ENCODE measurements at regions not wholly inside any gene's neighbourhood (a gene's known extent, or its start where the extent isn't known, plus 50 kb on each side); places are given as distances from the start of the nearest gene placed in this dataset.

DNA sequence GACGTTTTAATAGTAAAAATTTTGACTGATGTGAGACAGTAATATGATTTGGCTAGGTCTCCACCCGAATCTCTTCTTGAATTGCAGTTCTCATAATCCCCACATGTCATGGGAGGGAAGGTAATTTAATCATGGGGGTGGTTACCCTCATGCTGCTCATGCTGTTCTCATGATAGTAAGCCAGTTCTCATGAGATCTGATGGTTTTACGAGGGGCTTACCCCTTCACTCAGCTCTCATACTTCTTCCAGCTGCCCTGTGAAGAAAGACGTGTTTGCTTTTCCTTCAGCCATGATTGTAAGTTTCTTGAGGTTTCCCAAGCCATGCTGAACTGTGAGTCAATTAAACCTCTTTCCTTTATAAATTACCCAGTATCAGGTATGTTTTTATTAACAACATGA lies 327.0 kb upstream of the CDH7 start:
- Histone ChIP-seq H3T11ph (ENCODE audit: low read length) (no peak overlapping the region), H4K91ac (ENCODE audit: insufficient read length, low read depth, low read length) (no peak overlapping the region), H2BK120ac (ENCODE audit: low read depth, low read length, poor library complexity, severe bottlenecking) (no peak overlapping the region), H2BK15ac (ENCODE audit: low read depth, low read length) (no peak overlapping the region), H3K23me2 (ENCODE audit: insufficient read length, low read depth, low read length, poor library complexity, severe bottlenecking) (no peaks in the 10 kb centered on the region), H3K56ac (ENCODE audit: insufficient read length, low read depth, low read length) (no peak overlapping the region), H3K27me3 (ENCODE audit: insufficient read depth, low read length) (no peaks in the 10 kb centered on the region), H3K4ac (ENCODE audit: low read depth, low read length) (no peak overlapping the region), H3K4me2 (ENCODE audit: insufficient read depth, insufficient read length, low read length) (no peak overlapping the region), H3K18ac (ENCODE audit: insufficient read length, low read depth, low read length) (no peak overlapping the region), H4K20me1 (ENCODE audit: control insufficient read depth, insufficient read depth, insufficient read length) (no peaks in the 10 kb centered on the region), H3K79me2 (ENCODE audit: insufficient read depth, low read length) (no peaks in the 10 kb centered on the region), H3K14ac (ENCODE audit: insufficient read depth, low read length) (no peak overlapping the region), H3K9me3 (ENCODE audit: control insufficient read depth, low read depth, low read length) (no peaks in the 10 kb centered on the region), H2BK5ac (ENCODE audit: insufficient read length, low read length) (no peak overlapping the region), H3K9ac (ENCODE audit: extremely low read depth, insufficient read length, low read length) (no peak overlapping the region), H4K5ac (ENCODE audit: insufficient read length, low read depth, low read length) (no peak overlapping the region), H3K23ac (ENCODE audit: insufficient read length, low read depth, low read length) (no peak overlapping the region), H2BK20ac (ENCODE audit: low read depth, low read length, poor library complexity, severe bottlenecking) (no peak overlapping the region), H2AFZ (ENCODE audit: low read length) (no peak overlapping the region), H2AK5ac (ENCODE audit: insufficient read length, low read length) (no peak overlapping the region), H4K8ac (replicated peaks; ENCODE audit: insufficient read length, low read depth, low read length) (no peak overlapping the region), H3K27ac (ENCODE audit: insufficient read length, low read depth, low read length) (no peak overlapping the region), H2BK12ac (ENCODE audit: insufficient read length, low read depth, low read length) (no peak overlapping the region), H3K4me1 (ENCODE audit: insufficient read depth, low read length) (no peaks in the 10 kb centered on the region), H3K79me1 (ENCODE audit: insufficient read depth, low read depth, low read length, poor library complexity, severe bottlenecking) (no peaks in the 10 kb centered on the region)
- no peaks in the 10 kb centered on the region for H3K27me3 Mint-ChIP-seq (ENCODE audit: low read depth)
- no peak for DNase-seq
- H3K9me3 Mint-ChIP-seq: peaks cover 2 to 3% of the 10 kb centered on the region in 2 experiments; a peak in 4 of 5 replicates
- H3K36me3 Mint-ChIP-seq (ENCODE audit: insufficient read depth in 1 of 3, low read depth in 3 of 3): no peaks in the 10 kb centered on the region
- TF ChIP-seq, protein P1, sequence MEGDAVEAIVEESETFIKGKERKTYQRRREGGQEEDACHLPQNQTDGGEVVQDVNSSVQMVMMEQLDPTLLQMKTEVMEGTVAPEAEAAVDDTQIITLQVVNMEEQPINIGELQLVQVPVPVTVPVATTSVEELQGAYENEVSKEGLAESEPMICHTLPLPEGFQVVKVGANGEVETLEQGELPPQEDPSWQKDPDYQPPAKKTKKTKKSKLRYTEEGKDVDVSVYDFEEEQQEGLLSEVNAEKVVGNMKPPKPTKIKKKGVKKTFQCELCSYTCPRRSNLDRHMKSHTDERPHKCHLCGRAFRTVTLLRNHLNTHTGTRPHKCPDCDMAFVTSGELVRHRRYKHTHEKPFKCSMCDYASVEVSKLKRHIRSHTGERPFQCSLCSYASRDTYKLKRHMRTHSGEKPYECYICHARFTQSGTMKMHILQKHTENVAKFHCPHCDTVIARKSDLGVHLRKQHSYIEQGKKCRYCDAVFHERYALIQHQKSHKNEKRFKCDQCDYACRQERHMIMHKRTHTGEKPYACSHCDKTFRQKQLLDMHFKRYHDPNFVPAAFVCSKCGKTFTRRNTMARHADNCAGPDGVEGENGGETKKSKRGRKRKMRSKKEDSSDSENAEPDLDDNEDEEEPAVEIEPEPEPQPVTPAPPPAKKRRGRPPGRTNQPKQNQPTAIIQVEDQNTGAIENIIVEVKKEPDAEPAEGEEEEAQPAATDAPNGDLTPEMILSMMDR (conservative IDR thresholded peaks at IDR 0.05): no peak
- H3K4me1 Mint-ChIP-seq: no peaks in the 10 kb centered on the region
- no peak overlapping the region for H3K4me3 Mint-ChIP-seq
- no CpG with 5 or more reads among the region's 4 CpGs for WGBS (ENCODE audit: extremely low coverage, insufficient read length, low lambda C conversion rate)
- H3K27ac Mint-ChIP-seq: no peak overlapping the region
